IPS-15b (cell line): ENCODE measurements at regions not wholly inside any gene's neighbourhood (a gene's known extent, or its start where the extent isn't known, plus 50 kb on each side); places are given as distances from the start of the nearest gene placed in this dataset.

ENCODE experiments used
- H3K27me3 ChIP-seq: one replicate; pipeline ENCODE4 v1.6.1; 2013; ENCODE audit warnings: low read length; ENCODE audit not compliant: control insufficient read depth, insufficient read depth
- H3K36me3 ChIP-seq: one replicate; pipeline ENCODE4 v1.6.1; 2013; ENCODE audit warnings: low read length; ENCODE audit not compliant: control insufficient read depth, insufficient read depth
- H3K4me1 ChIP-seq: one replicate; pipeline ENCODE4 v1.6.1; 2013; ENCODE audit warnings: mild to moderate bottlenecking, low read length; ENCODE audit not compliant: control insufficient read depth, insufficient read depth
- H3K4me3 ChIP-seq: one replicate; pipeline ENCODE4 v1.5.1; 2013; ENCODE audit warnings: low read depth, low read length
- H3K9ac ChIP-seq: one replicate; pipeline ENCODE4 v1.6.1; 2013; ENCODE audit warnings: low read depth, mild to moderate bottlenecking, low read length
- H3K9me3 ChIP-seq: one replicate; pipeline ENCODE4 v1.6.1; 2013; ENCODE audit warnings: mild to moderate bottlenecking, low read length; ENCODE audit not compliant: control insufficient read depth, insufficient read depth

DNA sequence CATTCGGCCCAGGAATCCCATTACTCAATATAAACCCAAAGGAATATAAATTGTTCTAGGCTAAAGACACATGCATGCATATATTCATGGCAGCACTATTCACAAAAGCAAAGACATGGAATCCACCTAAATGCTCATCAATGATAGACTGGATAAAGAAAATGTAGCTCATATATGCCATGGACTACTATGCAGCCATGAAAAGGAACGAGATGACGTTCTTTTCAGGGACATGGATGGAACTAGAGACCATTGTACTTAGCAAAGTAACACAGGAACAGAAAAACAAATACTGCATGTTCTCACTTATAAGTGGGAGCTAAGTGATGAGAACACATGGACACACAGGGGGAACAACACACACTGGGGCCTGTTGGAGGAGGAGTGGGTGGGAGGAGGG, 769.5 kb downstream of the TBC1D32 start:
- Histone ChIP-seq H3K9ac (no peak overlapping the region), H3K9me3 (no peaks in the 10 kb centered on the region), H3K4me1 (no peaks in the 10 kb centered on the region)

DNA sequence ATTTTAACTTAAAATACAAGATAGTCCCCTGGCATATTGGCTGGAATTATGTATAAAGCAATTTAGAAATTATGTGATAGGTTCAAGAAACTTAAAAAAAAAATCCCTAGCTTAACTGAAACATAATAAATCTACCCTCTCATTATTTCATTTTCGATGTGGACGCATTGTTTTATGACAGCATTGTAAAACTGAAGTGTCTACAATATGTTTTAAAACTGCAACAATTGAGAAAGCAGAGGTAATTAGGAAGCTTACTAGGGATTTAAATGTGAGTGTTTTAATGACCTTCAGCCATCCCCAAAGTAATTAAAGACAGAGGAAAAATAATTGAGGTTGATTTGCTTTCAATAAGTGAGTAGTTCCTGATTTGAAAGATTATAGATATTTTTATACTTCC, 776.0 kb downstream of the TBC1D32 start:
- Histone ChIP-seq H3K9ac (no peak overlapping the region), H3K4me3 (no peak overlapping the region), H3K4me1 (no peaks in the 10 kb centered on the region), H3K36me3 (no peaks in the 10 kb centered on the region), H3K27me3 (no peaks in the 10 kb centered on the region), H3K9me3 (no peaks in the 10 kb centered on the region)

More for the DNA sequence above, 769.5 kb downstream of the TBC1D32 start:
- Histone ChIP-seq H3K27me3 (no peaks in the 10 kb centered on the region), H3K36me3 (no peaks in the 10 kb centered on the region), H3K4me3 (no peak overlapping the region)

DNA sequence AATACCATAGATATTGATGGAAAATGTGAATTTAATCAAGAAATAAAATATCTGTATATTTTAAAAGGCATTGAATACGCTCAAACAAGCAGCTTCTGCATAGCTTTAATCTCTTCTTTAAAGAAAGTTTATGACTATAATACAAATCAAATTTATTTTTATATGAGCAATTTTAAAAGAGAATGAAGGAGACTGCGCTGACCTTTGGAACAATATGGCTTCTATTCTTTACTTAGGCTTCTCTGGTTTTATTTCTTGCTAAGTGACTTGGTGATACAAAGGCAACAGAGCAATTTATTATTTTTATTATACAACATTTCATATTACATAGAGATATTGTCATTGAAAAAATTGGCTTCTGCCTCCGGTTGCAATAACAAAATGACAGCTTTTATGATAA, 776.7 kb downstream of the TBC1D32 start:
- H3K36me3 ChIP-seq: no peaks in the 10 kb centered on the region
- H3K4me3 ChIP-seq: no peak overlapping the region
- H3K9me3 ChIP-seq: no peaks in the 10 kb centered on the region
- H3K4me1 ChIP-seq: no peaks in the 10 kb centered on the region
- no peak overlapping the region for H3K9ac ChIP-seq
- no peaks in the 10 kb centered on the region for H3K27me3 ChIP-seq

DNA sequence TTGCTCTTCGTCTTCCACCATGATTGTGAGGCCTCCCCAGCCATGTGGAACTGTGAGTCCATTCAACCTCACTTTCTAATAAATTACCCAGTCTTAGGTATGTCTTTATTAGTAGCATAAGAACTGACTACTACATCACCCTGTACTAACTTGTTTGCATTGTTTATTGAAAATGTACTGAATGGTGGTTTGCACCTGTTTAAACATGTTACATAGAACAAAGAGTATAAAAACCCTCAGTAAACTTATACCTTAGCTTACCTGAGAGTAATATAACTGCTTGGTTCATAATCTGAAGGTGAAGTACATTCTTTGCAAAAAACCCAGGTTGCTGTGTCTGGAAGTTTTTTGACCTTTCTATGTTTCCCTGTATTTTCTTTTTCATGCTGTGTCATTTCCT, 777.8 kb downstream of the TBC1D32 start:
- H3K36me3 ChIP-seq: no peaks in the 10 kb centered on the region
- H3K4me3 ChIP-seq: no peak overlapping the region
- H3K9me3 ChIP-seq: no peaks in the 10 kb centered on the region
- no peaks in the 10 kb centered on the region for H3K27me3 ChIP-seq
- H3K9ac ChIP-seq: no peak overlapping the region
- no peaks in the 10 kb centered on the region for H3K4me1 ChIP-seq

DNA sequence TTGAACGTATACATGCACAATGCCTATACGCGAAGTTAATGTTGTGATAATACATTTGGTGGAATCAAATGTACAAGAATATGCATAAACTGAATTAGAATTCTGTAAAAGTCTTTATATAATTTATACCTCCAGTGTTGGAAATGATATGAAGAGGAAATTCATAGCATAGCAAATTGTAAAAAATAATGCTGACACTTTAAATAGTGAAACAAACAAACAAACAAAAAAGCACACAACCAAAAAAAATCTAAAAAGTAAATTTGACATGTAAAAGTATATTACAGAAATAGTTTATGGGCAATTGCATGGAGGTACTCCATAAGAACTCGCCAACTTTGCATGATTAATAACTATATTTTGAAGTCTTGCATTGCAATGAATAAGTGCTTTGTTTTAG, 780.9 kb downstream of the TBC1D32 start:
- H3K27me3 ChIP-seq: no peaks in the 10 kb centered on the region
- no peaks in the 10 kb centered on the region for H3K9me3 ChIP-seq
- H3K4me3 ChIP-seq: no peak overlapping the region
- H3K4me1 ChIP-seq: no peaks in the 10 kb centered on the region
- H3K9ac ChIP-seq: no peak overlapping the region
- H3K36me3 ChIP-seq: no peaks in the 10 kb centered on the region

DNA sequence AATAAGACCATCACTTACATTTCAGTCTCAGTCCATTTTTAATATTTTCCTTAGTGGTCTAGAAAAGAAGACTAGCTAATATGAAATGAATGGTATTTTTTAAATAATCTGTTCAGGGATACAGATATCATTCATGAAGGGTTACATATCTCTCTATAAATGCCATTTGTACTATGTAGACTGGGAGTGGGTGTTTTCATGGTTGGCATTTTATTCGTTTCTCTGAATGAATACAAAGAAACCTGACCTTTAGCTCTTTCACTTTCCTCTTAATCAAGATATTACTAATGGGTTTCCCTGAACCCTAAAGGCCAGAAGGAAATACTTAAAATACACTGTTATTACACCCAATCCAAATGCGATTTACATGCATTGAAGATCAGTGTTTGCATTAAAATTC, 788.9 kb downstream of the TBC1D32 start:
- H3K4me1 ChIP-seq: no peaks in the 10 kb centered on the region
- no peak overlapping the region for H3K4me3 ChIP-seq

DNA sequence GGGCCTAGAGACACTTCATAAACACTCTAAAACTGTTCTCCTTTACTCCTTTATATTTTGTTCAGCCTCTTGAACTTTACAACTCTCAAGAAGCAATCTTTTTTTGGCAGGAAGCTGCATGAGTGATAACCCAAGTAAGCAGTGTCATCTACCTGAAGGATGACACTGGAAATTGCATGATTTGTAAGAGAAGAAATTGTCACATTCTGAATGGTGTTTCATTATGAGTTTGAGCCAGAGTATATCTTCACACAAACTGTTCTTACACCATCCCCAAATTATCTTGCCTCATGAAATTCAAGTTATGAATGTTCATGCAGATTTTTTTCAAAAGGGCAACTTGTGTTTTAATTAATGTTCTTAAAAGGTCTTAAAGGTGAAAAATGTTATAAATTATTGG, 799.3 kb downstream of the TBC1D32 start:
- H3K9me3 ChIP-seq: no peaks in the 10 kb centered on the region
- H3K9ac ChIP-seq: no peak overlapping the region
- H3K4me3 ChIP-seq: no peak overlapping the region
- no peaks in the 10 kb centered on the region for H3K36me3 ChIP-seq
- H3K27me3 ChIP-seq: no peaks in the 10 kb centered on the region
- no peaks in the 10 kb centered on the region for H3K4me1 ChIP-seq

More for the DNA sequence above, 788.9 kb downstream of the TBC1D32 start:
- no peak overlapping the region for H3K9ac ChIP-seq
- no peaks in the 10 kb centered on the region for H3K9me3 ChIP-seq
- H3K27me3 ChIP-seq: no peaks in the 10 kb centered on the region
- H3K36me3 ChIP-seq: no peaks in the 10 kb centered on the region

DNA sequence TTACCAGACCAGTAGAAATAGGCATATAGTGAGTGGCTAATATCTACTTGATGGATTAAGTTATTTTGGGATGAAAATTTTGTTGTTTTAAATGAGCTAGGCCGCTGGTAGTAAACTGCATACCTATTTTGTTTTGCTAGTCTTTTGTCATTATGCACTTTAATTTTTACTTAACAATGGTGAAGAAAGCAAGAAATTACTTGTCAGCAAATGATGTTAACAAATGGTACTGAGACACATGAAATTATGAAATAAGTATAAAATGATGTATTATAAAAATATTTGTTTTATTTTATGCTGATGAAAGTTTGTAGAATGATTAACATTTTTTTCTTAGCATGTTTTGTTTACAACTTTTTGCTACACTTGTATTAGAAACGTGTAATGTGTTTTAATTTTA, 807.7 kb downstream of the TBC1D32 start:
- no peaks in the 10 kb centered on the region for H3K36me3 ChIP-seq

DNA sequence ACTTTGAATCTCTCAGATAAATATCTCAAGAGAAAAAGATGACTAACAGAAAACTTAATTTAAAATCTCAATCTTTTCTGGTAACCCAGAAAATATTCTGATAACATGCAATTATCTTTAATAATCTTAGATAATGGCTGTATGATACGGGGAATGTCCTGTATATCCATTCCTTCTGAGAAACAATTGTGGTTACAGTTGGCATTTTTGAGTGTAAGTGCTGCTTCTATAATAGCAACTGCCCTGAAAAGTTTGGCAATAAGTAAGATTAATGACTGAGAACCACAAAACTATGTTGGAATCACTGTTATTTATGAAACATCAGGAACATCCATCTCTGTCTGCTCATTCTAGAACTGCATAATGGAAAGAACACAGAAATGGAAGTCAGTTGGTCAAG, 819.7 kb downstream of the TBC1D32 start:
- Histone ChIP-seq H3K36me3 (no peaks in the 10 kb centered on the region), H3K4me3 (no peak overlapping the region), H3K9ac (no peak overlapping the region), H3K27me3 (no peaks in the 10 kb centered on the region), H3K4me1 (no peaks in the 10 kb centered on the region), H3K9me3 (no peaks in the 10 kb centered on the region)

More for the DNA sequence above, 807.7 kb downstream of the TBC1D32 start:
- no peaks in the 10 kb centered on the region for H3K4me1 ChIP-seq
- no peaks in the 10 kb centered on the region for H3K9me3 ChIP-seq
- no peaks in the 10 kb centered on the region for H3K27me3 ChIP-seq
- no peak overlapping the region for H3K4me3 ChIP-seq
- no peak overlapping the region for H3K9ac ChIP-seq

DNA sequence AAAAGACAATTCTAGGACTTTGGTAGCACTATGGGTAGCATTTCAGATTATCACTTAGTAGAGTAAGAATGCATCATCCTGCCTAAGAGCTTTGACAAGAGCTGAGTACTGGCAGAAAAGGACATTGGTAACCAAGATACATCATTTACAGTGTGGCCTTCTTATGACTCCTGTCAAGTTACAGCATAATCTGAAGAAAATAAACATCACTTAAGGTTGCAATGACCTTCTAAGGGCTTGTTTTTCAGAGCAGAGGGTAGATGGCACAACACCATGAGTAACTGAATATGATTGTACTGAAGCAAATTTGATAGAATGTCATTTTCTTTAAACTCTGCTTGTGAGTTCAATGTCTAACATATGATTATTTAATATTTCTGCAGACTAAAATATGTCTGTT, 822.6 kb downstream of the TBC1D32 start:
- Histone ChIP-seq H3K4me1 (no peaks in the 10 kb centered on the region), H3K9me3 (no peaks in the 10 kb centered on the region), H3K27me3 (no peaks in the 10 kb centered on the region), H3K4me3 (no peak overlapping the region), H3K36me3 (no peaks in the 10 kb centered on the region), H3K9ac (no peak overlapping the region)

DNA sequence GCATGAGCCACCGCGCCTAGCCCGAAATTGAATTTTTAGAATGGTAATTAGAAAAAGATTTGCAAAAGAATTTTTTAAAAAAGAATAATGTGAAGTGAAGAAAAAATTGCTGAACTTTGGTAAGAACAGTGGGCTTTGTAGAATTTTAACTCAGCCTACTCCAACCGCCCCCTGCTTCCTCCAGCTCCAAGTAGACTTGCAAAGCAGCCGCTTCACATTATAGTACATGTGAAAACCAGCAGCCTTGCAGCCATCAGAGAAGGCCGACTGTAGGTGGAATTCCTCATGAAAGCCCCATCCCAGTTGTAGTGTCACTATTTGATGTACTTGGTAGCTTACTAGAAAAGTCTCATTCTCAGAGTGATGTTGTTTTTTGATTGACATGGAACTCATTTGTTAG, 835.6 kb downstream of the TBC1D32 start:
- no peak overlapping the region for H3K4me3 ChIP-seq
- H3K9me3 ChIP-seq: no peaks in the 10 kb centered on the region
- H3K36me3 ChIP-seq: no peaks in the 10 kb centered on the region
- H3K4me1 ChIP-seq: no peaks in the 10 kb centered on the region
- H3K9ac ChIP-seq: no peak overlapping the region
- no peaks in the 10 kb centered on the region for H3K27me3 ChIP-seq

DNA sequence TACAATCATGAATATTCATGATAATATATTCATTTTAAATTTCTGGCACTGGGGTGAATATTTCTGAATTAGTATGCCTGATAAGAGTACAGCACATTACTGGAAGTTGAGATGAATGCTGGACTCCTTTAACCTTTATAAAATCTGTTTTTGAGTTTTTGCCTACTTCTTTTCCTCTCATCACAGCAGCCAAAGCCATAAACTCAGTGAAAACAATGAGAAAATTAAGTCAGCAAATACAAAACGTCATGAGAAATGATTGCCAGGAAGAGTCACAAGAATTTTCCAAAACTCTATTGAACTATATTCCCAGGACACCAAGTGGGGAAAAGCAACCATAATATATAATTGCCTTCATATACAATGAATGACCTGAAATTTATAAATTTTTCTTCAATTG, 837.6 kb downstream of the TBC1D32 start:
- Histone ChIP-seq H3K36me3 (no peaks in the 10 kb centered on the region), H3K27me3 (no peaks in the 10 kb centered on the region), H3K4me1 (no peaks in the 10 kb centered on the region), H3K4me3 (no peak overlapping the region), H3K9ac (no peak overlapping the region), H3K9me3 (no peaks in the 10 kb centered on the region)

DNA sequence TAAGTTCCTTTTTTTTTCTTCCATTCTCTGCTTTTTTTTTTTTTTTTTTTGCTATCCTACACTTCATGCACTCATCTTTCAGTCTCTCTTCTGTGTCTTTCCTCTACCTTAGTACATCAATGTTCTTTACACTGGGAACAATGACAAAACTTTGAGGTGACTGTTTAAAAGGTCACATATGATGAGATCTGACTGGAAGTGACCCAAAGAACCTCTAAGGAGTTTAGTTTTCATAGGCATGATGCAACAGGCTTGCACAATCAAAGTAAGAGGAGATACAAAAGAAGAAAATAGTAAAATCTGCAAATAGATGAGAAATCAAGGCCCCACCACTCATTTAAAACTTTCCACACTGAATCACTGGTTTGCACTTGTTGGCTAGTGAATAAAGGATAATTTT, 840.8 kb downstream of the TBC1D32 start:
- Histone ChIP-seq H3K36me3 (no peaks in the 10 kb centered on the region), H3K9me3 (no peaks in the 10 kb centered on the region), H3K4me3 (no peak overlapping the region), H3K9ac (no peak overlapping the region), H3K27me3 (no peaks in the 10 kb centered on the region), H3K4me1 (no peaks in the 10 kb centered on the region)
